PC-9 (cell line): ENCODE measurements at regions not wholly inside any gene's neighbourhood (a gene's known extent, or its start where the extent isn't known, plus 50 kb on each side); places are given as distances from the start of the nearest gene placed in this dataset.

Experiments used
- CTCF ChIP-seq: fragments of 200-600 bp; sonication (generic); conservative IDR thresholded peaks from 2 replicates; pipeline ENCODE4 v1.6.1; 2017; ENCODE audit warnings: mixed run types, antibody characterized with exemption, mild to moderate bottlenecking, moderate library complexity
- EZH2 ChIP-seq: fragments of 200-600 bp; sonication (generic); IDR thresholded peaks from 2 replicates; pipeline ENCODE4 v1.8.0; 2017; ENCODE audit warnings: antibody characterized with exemption, low read depth

DNA sequence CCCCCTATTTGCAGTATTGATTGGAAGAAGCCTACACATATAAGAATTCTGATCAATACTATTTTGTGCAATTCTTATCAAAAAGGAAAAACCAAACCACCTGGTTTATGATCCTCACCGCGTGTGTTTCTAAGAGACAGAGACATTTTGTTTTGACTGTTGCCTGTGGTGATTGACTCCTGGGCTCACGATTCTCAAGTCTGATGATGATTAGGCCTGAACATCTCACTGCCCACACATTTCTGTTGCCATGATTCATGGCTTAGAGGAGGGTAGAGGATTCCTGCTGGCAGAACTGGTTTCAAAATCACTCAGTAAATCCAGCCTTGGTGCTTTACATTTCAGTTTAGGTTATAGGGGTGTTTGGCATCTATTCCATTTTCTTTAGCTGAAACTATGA, 88.3 kb upstream of the UBE3A start:
- TF ChIP-seq EZH2 (no peak), CTCF (no peak)
